ENCODE measurements at regions not wholly inside any gene's neighbourhood (a gene's known extent, or its start where the extent isn't known, plus 50 kb on each side); places are given as distances from the start of the nearest gene placed in this dataset.

DNA sequence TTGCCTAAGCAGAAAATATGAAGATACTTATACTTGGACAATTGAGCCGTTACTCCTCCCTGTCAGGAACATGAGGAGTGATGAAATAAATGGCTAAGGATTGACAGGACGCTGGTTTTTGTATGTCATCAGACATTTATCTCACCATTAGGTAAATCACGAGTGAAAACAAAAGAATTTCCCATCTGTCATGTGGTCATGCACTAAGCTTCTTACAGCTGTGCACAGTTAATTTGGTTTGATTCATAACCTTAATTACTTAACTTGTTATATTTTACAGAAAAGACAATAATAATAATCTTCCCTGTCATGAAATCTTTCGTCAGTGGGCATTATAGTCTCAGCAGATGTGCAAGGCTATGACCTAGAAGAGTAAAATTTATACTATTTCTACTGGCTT lies 266.5 kb downstream of the HGF start:
- TF ChIP-seq, protein P1, sequence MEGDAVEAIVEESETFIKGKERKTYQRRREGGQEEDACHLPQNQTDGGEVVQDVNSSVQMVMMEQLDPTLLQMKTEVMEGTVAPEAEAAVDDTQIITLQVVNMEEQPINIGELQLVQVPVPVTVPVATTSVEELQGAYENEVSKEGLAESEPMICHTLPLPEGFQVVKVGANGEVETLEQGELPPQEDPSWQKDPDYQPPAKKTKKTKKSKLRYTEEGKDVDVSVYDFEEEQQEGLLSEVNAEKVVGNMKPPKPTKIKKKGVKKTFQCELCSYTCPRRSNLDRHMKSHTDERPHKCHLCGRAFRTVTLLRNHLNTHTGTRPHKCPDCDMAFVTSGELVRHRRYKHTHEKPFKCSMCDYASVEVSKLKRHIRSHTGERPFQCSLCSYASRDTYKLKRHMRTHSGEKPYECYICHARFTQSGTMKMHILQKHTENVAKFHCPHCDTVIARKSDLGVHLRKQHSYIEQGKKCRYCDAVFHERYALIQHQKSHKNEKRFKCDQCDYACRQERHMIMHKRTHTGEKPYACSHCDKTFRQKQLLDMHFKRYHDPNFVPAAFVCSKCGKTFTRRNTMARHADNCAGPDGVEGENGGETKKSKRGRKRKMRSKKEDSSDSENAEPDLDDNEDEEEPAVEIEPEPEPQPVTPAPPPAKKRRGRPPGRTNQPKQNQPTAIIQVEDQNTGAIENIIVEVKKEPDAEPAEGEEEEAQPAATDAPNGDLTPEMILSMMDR (IDR thresholded peaks at IDR 0.05; ENCODE audit: low read length) = no peak
- no peak for TF ChIP-seq EZH2 (IDR thresholded peaks at IDR 0.05; ENCODE audit: borderline replicate concordance, low read length)

All from OCI-LY1 (cell line).